ENCODE measurements at regions not wholly inside any gene's neighbourhood (a gene's known extent, or its start where the extent isn't known, plus 50 kb on each side); places are given as distances from the start of the nearest gene placed in this dataset.

DNA sequence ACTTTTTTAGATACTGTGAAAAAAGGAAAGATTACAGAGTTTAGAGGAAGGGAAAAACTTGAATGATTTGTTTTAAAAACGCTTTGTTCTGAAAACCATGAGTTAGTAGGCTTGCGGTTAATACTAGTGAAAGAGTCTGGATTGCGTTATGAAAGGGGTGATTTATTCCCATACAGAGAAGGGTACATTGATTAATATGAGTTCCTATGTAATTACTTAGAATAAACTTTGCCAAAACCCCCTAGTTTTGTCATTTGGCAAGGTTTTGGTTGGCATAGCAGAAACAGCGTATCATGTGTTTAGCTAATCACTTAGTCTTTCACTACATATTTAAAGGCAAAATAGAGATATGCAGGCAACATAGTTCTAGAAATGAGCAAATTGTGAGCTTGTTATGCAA lies 91.2 kb upstream of the POT1 start:
- Histone ChIP-seq H3K4me1 (no peaks in the 10 kb centered on the region), H3K27me3 (no peaks in the 10 kb centered on the region), H3K36me3 (no peaks in the 10 kb centered on the region), H3K4me3 (no peak overlapping the region), H3K27ac (no peak overlapping the region), H3K9me3 (no peaks in the 10 kb centered on the region)
- DNase-seq (no peak), ATAC-seq (no peak)
- no peak for TF ChIP-seq POLR2A (IDR thresholded peaks at IDR 0.05)
- TF ChIP-seq, protein P1, sequence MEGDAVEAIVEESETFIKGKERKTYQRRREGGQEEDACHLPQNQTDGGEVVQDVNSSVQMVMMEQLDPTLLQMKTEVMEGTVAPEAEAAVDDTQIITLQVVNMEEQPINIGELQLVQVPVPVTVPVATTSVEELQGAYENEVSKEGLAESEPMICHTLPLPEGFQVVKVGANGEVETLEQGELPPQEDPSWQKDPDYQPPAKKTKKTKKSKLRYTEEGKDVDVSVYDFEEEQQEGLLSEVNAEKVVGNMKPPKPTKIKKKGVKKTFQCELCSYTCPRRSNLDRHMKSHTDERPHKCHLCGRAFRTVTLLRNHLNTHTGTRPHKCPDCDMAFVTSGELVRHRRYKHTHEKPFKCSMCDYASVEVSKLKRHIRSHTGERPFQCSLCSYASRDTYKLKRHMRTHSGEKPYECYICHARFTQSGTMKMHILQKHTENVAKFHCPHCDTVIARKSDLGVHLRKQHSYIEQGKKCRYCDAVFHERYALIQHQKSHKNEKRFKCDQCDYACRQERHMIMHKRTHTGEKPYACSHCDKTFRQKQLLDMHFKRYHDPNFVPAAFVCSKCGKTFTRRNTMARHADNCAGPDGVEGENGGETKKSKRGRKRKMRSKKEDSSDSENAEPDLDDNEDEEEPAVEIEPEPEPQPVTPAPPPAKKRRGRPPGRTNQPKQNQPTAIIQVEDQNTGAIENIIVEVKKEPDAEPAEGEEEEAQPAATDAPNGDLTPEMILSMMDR (IDR thresholded peaks at IDR 0.05 in 4 of 5, conservative IDR thresholded peaks at IDR 0.05 in 1 of 5): no peak
- intact Hi-C loops (cut with DNase I; ENCODE audit: low total_unique reads): no loop called here
- in situ Hi-C loops (cut with MboI; ENCODE audit: low sequenced_read_pairs in 4 of 4): no loop called here

GRCh38 chr7:125010540-125010939 lies 80.9 kb upstream of the POT1 start:
- ATAC-seq (no peak), DNase-seq (no peak)
- intact Hi-C loops (cut with DNase I; ENCODE audit: low total_unique reads): no loop called here
- no peaks in the 10 kb centered on the region for H3K4me1 ChIP-seq
- in situ Hi-C loops (cut with MboI; ENCODE audit: low sequenced_read_pairs in 4 of 4): no loop called here
- TF ChIP-seq, protein P1 (IDR thresholded peaks at IDR 0.05 in 4 of 5, conservative IDR thresholded peaks at IDR 0.05 in 1 of 5): no peak
- no peak for TF ChIP-seq POLR2A (IDR thresholded peaks at IDR 0.05)
- H3K9me3 ChIP-seq: no peaks in the 10 kb centered on the region
- H3K4me3 ChIP-seq: no peak overlapping the region
- H3K27me3 ChIP-seq: no peaks in the 10 kb centered on the region
- no peak overlapping the region for H3K27ac ChIP-seq
- no peaks in the 10 kb centered on the region for H3K36me3 ChIP-seq

DNA sequence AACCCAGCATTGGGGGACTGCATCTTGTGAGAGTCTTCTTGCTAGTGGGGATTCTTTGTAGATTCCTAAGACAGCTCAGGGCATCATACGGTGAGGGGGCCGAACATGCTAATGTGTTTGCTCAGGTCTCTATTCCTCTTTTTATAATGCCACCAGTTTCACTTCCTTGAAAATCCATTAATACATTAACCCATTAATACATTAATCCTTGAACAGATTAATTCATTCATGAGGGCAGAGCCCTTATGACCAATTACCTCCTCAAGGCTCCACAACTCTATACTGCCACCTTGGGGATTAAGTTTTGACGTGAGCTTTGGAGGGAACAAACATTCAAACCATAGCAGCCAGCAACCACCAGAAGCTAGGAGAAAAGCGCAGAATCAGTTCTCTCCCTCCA lies 67.2 kb upstream of the POT1 start:
- ATAC-seq (no peak), DNase-seq (no peak)
- in situ Hi-C loops (cut with MboI; ENCODE audit: low sequenced_read_pairs in 4 of 4) (no loop called here), intact Hi-C loops (cut with DNase I; ENCODE audit: low total_unique reads) (no loop called here)
- Histone ChIP-seq H3K4me3 (no peak overlapping the region), H3K36me3 (no peaks in the 10 kb centered on the region), H3K4me1 (no peaks in the 10 kb centered on the region), H3K27ac (no peak overlapping the region), H3K27me3 (no peaks in the 10 kb centered on the region), H3K9me3 (no peaks in the 10 kb centered on the region)
- TF ChIP-seq, protein P1 (IDR thresholded peaks at IDR 0.05 in 4 of 5, conservative IDR thresholded peaks at IDR 0.05 in 1 of 5): no peak
- no peak for TF ChIP-seq POLR2A (IDR thresholded peaks at IDR 0.05)

DNA sequence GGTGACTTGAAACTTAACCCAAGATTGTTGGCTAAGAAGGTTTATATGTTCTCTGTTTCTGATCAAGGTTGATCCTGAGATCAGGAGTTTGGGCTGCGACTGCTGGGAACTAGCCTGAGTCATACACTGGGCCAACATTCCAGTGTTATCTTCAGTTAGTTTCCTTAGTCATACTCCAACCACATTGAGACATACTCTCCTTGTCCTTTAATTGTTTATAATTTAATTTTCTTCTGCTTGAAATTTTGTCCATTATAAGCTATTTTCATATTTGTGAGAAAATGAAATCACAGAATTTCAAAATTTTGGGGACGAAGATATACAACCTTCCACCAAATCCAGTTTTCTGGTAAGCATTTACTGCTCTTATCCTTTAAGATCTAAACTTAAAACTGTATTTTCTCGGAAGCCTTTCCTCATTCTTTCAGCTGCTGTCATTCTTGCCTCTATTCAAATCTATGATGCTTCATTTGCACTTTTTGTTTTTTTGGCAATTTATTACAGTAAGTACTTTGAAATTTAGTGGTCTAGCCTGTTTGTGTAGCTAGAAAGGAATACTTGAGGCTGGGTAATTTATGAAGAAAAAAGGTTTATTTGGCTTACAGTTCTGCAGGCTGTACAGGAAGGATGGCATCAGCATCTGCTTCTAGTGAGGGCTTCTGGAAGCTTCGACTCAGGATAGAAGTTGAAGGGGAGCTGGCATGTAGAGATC lies 63.4 kb upstream of the POT1 start:
- intact Hi-C loops (cut with DNase I; ENCODE audit: low total_unique reads) (no loop called here), in situ Hi-C loops (cut with MboI; ENCODE audit: low sequenced_read_pairs in 4 of 4) (no loop called here)
- no peaks in the 10 kb centered on the region for H3K36me3 ChIP-seq
- H3K27me3 ChIP-seq: no peaks in the 10 kb centered on the region
- DNase-seq (no peak), ATAC-seq (no peak)
- TF ChIP-seq POLR2A (IDR thresholded peaks at IDR 0.05): no peak
- TF ChIP-seq, protein P1 (IDR thresholded peaks at IDR 0.05 in 4 of 5, conservative IDR thresholded peaks at IDR 0.05 in 1 of 5): no peak
- H3K9me3 ChIP-seq: no peaks in the 10 kb centered on the region
- H3K27ac ChIP-seq: no peak overlapping the region
- H3K4me1 ChIP-seq: no peaks in the 10 kb centered on the region
- no peak overlapping the region for H3K4me3 ChIP-seq

GRCh38 chr7:124989911-124990310 lies 60.3 kb upstream of the POT1 start:
- Histone ChIP-seq H3K27me3 (no peaks in the 10 kb centered on the region), H3K4me1 (no peaks in the 10 kb centered on the region), H3K9me3 (no peaks in the 10 kb centered on the region), H3K4me3 (no peak overlapping the region), H3K27ac (no peak overlapping the region), H3K36me3 (no peaks in the 10 kb centered on the region)
- intact Hi-C loops (cut with DNase I; ENCODE audit: low total_unique reads) (no loop called here), in situ Hi-C loops (cut with MboI; ENCODE audit: low sequenced_read_pairs in 4 of 4) (no loop called here)
- ATAC-seq (no peak), DNase-seq (no peak)
- TF ChIP-seq, protein P1 (IDR thresholded peaks at IDR 0.05 in 4 of 5, conservative IDR thresholded peaks at IDR 0.05 in 1 of 5): no peak
- no peak for TF ChIP-seq POLR2A (IDR thresholded peaks at IDR 0.05)

Data from gastrocnemius medialis (tissue), 4 donors.